ENCODE measurements at regions not wholly inside any gene's neighbourhood (a gene's known extent, or its start where the extent isn't known, plus 50 kb on each side); places are given as distances from the start of the nearest gene placed in this dataset.
A peak's percentile ranks its signal among the peaks of the same experiment; 100 is the strongest.

DNA sequence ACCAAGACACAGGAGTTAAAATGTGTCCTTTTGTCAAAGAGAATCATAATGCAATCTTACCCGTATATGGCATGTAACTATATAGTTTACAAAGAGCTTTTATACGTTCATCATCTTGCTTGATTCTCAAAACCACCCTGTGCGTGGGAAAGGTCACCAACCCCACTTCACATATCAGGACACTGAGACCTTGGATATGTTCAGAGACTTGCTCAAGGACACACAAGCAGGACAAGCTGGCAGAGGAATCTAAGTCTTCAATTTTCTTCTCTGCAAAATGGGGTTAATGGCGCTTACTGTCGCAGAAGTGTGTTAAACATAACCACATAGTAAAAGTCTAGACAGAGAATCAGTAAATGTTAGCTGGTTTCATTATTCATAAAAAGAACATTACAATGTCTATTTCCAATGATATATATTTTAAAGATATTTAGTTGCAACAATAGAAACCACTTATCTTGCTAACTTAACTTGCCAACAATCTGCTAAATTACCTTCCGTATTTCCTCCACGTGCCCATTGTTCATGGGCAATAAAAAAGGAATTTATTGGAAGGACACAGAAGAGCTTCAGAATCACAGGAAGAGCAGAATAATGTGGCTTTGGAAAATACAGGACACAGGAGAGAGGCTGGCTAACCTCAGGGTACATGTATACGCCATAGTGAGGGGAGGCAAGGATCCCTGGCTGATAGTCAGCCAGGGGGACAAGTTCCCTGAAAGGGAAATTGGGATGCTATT is 64.6 kb upstream of the TAPT1 start:
- Mint-ChIP-seq H3K4me1 (peaks cover 5% of the 10 kb centered on the region in 2 donors), H3K27ac (no peak overlapping the region), H3K9me3 (no peaks in the 10 kb centered on the region), H3K4me3 (no peak overlapping the region), H3K36me3 (no peaks in the 10 kb centered on the region), H3K27me3 (ENCODE audit: low read depth in 2 of 2) (peaks cover 5 to 8% of the 10 kb centered on the region in 2 donors)
- no peaks in the 10 kb centered on the region for H3K27me3 ChIP-seq (ENCODE audit: control insufficient read depth, insufficient read depth, low read length)
- no peak overlapping the region for H3K27ac ChIP-seq (ENCODE audit: low read length)
- H3K36me3 ChIP-seq (ENCODE audit: control insufficient read depth, insufficient read depth, low read length): no peaks in the 10 kb centered on the region
- H3K4me3 ChIP-seq (ENCODE audit: low read length): no peak overlapping the region
- whole genome bisulfite sequencing (ENCODE audit: insufficient coverage): 96% methylated on average over 8 of the region's 8 CpGs
- H3K4me1 ChIP-seq (ENCODE audit: control insufficient read depth, insufficient read depth, low read length): no peaks in the 10 kb centered on the region
- intact Hi-C loops (cut with micrococcal nuclease): loop anchor here (1.0 to 5.0 kb wide), 2 partner anchors 1031 to 1181 kb away; no protein-coding TSS in a partner anchor
- DNase-seq: no peak
- TF ChIP-seq CTCF (IDR thresholded peaks at IDR 0.05): no peak
- no peaks in the 10 kb centered on the region for H3K9me3 ChIP-seq (ENCODE audit: control insufficient read depth, insufficient read depth, low read length)
- no peak for ATAC-seq

GRCh38 chr4:16289897-16290554 is 63.8 kb upstream of the TAPT1 start:
- no peak overlapping the region for H3K4me3 Mint-ChIP-seq
- H3K27me3 ChIP-seq (ENCODE audit: control insufficient read depth, insufficient read depth, low read length): no peaks in the 10 kb centered on the region
- intact Hi-C loops (cut with micrococcal nuclease): loop anchor here (1.0 to 5.0 kb wide), 2 partner anchors 1032 to 1182 kb away; no protein-coding TSS in a partner anchor
- H3K36me3 Mint-ChIP-seq: no peaks in the 10 kb centered on the region
- H3K27ac ChIP-seq (ENCODE audit: low read length): no peak overlapping the region
- H3K27me3 Mint-ChIP-seq (ENCODE audit: low read depth in 2 of 2): peaks cover 8 to 12% of the 10 kb centered on the region in 2 donors
- DNase-seq (peak in 1 of 2 donors; percentile 50), ATAC-seq (no peak)
- WGBS (ENCODE audit: insufficient coverage): 8% methylated on average over 4 of the region's 4 CpGs
- no peak overlapping the region for H3K27ac Mint-ChIP-seq
- H3K36me3 ChIP-seq (ENCODE audit: control insufficient read depth, insufficient read depth, low read length): no peaks in the 10 kb centered on the region
- no peak overlapping the region for H3K4me3 ChIP-seq (ENCODE audit: low read length)
- peaks cover 5% of the 10 kb centered on the region in 2 donors for H3K4me1 Mint-ChIP-seq
- H3K4me1 ChIP-seq (ENCODE audit: control insufficient read depth, insufficient read depth, low read length): no peaks in the 10 kb centered on the region
- H3K9me3 Mint-ChIP-seq: no peaks in the 10 kb centered on the region
- H3K9me3 ChIP-seq (ENCODE audit: control insufficient read depth, insufficient read depth, low read length): no peaks in the 10 kb centered on the region
- TF ChIP-seq CTCF (IDR thresholded peaks at IDR 0.05): peak; percentile 69

GRCh38 chr4:16284050-16284449 is 57.8 kb upstream of the TAPT1 start:
- no peak for DNase-seq
- intact Hi-C loops (cut with micrococcal nuclease): no loop called here
- WGBS (ENCODE audit: insufficient coverage): 98% methylated on average over 3 of the region's 3 CpGs

More at GRCh38 chr4:16284050-16284449, 57.8 kb upstream of the TAPT1 start:
- H3K9me3 ChIP-seq (ENCODE audit: control insufficient read depth, insufficient read depth, low read length): peaks cover 5% of the 10 kb centered on the region
- H3K36me3 Mint-ChIP-seq: no peaks in the 10 kb centered on the region
- H3K4me3 Mint-ChIP-seq: no peak overlapping the region
- H3K27ac Mint-ChIP-seq: no peak overlapping the region
- no peaks in the 10 kb centered on the region for H3K27me3 ChIP-seq (ENCODE audit: control insufficient read depth, insufficient read depth, low read length)
- no peak for TF ChIP-seq CTCF (IDR thresholded peaks at IDR 0.05)
- H3K27me3 Mint-ChIP-seq (ENCODE audit: low read depth in 2 of 2): peaks cover 12 to 32% of the 10 kb centered on the region in 2 donors
- H3K27ac ChIP-seq (ENCODE audit: low read length): no peak overlapping the region
- no peaks in the 10 kb centered on the region for H3K36me3 ChIP-seq (ENCODE audit: control insufficient read depth, insufficient read depth, low read length)
- H3K4me1 ChIP-seq (ENCODE audit: control insufficient read depth, insufficient read depth, low read length): no peaks in the 10 kb centered on the region
- H3K4me3 ChIP-seq (ENCODE audit: low read length): no peak overlapping the region
- no peaks in the 10 kb centered on the region for H3K4me1 Mint-ChIP-seq
- no peak for ATAC-seq
- no peaks in the 10 kb centered on the region for H3K9me3 Mint-ChIP-seq
